Peyer's patch (tissue), 4 donors: ENCODE measurements at regions not wholly inside any gene's neighbourhood (a gene's known extent, or its start where the extent isn't known, plus 50 kb on each side); places are given as distances from the start of the nearest gene placed in this dataset.

Experiments
- DNase-seq, 3 donors: peaks; one replicate each; pipeline ENCODE4 v3.0.0-alpha.2; 2017 to 2019
- H3K27ac ChIP-seq, 4 donors: fragments of 200-600 bp; sonication (generic); one replicate each; pipeline ENCODE4 v1.5.1; 2016 to 2019
- H3K27me3 ChIP-seq, 2 donors: fragments of 200-600 bp; sonication (generic); one replicate each; pipeline ENCODE4 v1.5.1; 2019
- H3K36me3 ChIP-seq, 3 donors: fragments of 200-600 bp; sonication (generic); one replicate each; pipeline ENCODE4 v1.5.1; 2016 to 2019
- H3K4me1 ChIP-seq, 4 donors: fragments of 200-600 bp; sonication (generic); one replicate each; pipeline ENCODE4 v1.5.1; 2016 to 2019
- H3K4me3 ChIP-seq, 4 donors: fragments of 200-600 bp; sonication (generic); 1 replicate in 3 of 4; 2 replicates in 1 of 4; pipeline ENCODE4 v1.5.1; 2016 to 2019; ENCODE audit warnings: mild to moderate bottlenecking in 1 of 4
- H3K9me3 ChIP-seq, 4 donors: fragments of 200-600 bp; sonication (generic); one replicate each; pipeline ENCODE4 v1.5.1; 2016 to 2019; ENCODE audit warnings: mild to moderate bottlenecking in 1 of 4
- POLR2A ChIP-seq, 2 donors: fragments of 450-650 bp; IDR thresholded peaks; one replicate each; pipeline ENCODE4 v1.5.1; 2017; ENCODE audit warnings: antibody characterized with exemption in 2 of 2, mild to moderate bottlenecking in 2 of 2, moderate library complexity in 2 of 2
- TF ChIP-seq, protein P1 (sequence below), 6 experiments: fragments of 450-650 bp in 4 of 6; fragments of 200-600 bp in 2 of 6; sonication (generic) in 1 of 6; IDR thresholded peaks; one replicate each; pipeline ENCODE4 v1.5.1; 2017 to 2019; ENCODE audit warnings: antibody characterized with exemption in 6 of 6, mild to moderate bottlenecking in 3 of 6, moderate library complexity in 1 of 6

DNA sequence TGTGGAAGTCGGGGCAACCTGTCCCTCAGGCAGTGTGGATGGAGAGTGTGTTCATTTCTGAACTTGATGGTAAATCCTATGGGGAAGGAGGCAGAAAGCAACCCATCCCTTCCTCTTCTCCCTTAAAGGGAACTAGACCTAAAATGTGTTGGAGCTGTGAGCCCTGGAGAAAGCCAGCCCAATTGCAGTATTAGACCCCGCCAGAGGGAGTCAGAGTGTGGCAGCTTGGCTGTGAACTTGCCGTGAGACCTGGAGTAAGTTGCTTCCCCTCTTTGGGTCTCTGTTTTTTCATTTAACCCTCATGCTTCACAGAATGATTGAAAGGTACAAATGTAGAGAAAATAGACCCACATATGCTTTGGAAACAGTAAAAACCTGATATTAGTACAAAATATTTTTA, 108.7 kb upstream of the PAK3 start:
- Histone ChIP-seq H3K27ac (no peak overlapping the region), H3K36me3 (no peaks in the 10 kb centered on the region), H3K4me1 (no peaks in the 10 kb centered on the region), H3K27me3 (no peaks in the 10 kb centered on the region), H3K4me3 (no peak overlapping the region), H3K9me3 (no peaks in the 10 kb centered on the region)
- TF ChIP-seq, protein P1, sequence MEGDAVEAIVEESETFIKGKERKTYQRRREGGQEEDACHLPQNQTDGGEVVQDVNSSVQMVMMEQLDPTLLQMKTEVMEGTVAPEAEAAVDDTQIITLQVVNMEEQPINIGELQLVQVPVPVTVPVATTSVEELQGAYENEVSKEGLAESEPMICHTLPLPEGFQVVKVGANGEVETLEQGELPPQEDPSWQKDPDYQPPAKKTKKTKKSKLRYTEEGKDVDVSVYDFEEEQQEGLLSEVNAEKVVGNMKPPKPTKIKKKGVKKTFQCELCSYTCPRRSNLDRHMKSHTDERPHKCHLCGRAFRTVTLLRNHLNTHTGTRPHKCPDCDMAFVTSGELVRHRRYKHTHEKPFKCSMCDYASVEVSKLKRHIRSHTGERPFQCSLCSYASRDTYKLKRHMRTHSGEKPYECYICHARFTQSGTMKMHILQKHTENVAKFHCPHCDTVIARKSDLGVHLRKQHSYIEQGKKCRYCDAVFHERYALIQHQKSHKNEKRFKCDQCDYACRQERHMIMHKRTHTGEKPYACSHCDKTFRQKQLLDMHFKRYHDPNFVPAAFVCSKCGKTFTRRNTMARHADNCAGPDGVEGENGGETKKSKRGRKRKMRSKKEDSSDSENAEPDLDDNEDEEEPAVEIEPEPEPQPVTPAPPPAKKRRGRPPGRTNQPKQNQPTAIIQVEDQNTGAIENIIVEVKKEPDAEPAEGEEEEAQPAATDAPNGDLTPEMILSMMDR (IDR thresholded peaks at IDR 0.05): no peak
- TF ChIP-seq POLR2A (IDR thresholded peaks at IDR 0.05): no peak
- DNase-seq: no peak

DNA sequence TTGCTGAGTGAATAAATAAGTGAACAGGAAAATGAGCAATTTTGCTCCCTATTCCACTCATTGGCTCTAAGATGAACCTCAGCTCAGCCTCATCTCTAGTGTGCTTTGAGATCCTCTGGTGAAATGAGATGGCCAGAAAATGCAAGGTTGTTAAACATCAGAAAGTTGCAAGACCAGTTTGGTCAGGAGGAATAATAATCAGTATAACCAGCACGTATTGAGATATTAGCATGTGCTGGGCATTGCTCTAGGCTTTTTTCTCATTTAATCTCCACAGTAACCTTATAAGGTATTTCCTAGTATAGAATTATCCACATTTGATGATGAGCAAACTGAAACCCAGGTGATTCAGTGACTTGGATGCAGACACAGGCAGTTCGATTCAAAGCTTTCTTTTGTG, 110.5 kb upstream of the PAK3 start:
- no peaks in the 10 kb centered on the region for H3K4me1 ChIP-seq
- no peaks in the 10 kb centered on the region for H3K9me3 ChIP-seq
- H3K36me3 ChIP-seq: no peaks in the 10 kb centered on the region
- no peak for TF ChIP-seq POLR2A (IDR thresholded peaks at IDR 0.05)
- TF ChIP-seq, protein P1 (IDR thresholded peaks at IDR 0.05): no peak
- no peaks in the 10 kb centered on the region for H3K27me3 ChIP-seq
- H3K27ac ChIP-seq: no peak overlapping the region
- H3K4me3 ChIP-seq: no peak overlapping the region
- DNase-seq: no peak

- Histone ChIP-seq H3K4me1 (no peaks in the 10 kb centered on the region), H3K9me3 (no peaks in the 10 kb centered on the region), H3K27ac (no peak overlapping the region), H3K27me3 (no peaks in the 10 kb centered on the region), H3K36me3 (no peaks in the 10 kb centered on the region), H3K4me3 (no peak overlapping the region)
- DNase-seq: no peak
- no peak for TF ChIP-seq POLR2A (IDR thresholded peaks at IDR 0.05)
- TF ChIP-seq, protein P1 (IDR thresholded peaks at IDR 0.05): no peak
These were observed 113.0 kb upstream of the PAK3 start for GRCh38 chrX:110983024-110983423.

GRCh38 chrX:110966839-110967238, 129.2 kb upstream of the PAK3 start:
- DNase-seq: no peak
- Histone ChIP-seq H3K9me3 (no peaks in the 10 kb centered on the region), H3K4me3 (no peak overlapping the region), H3K27ac (no peak overlapping the region), H3K27me3 (no peaks in the 10 kb centered on the region), H3K36me3 (no peaks in the 10 kb centered on the region), H3K4me1 (no peaks in the 10 kb centered on the region)
- TF ChIP-seq, protein P1 (IDR thresholded peaks at IDR 0.05): no peak
- TF ChIP-seq POLR2A (IDR thresholded peaks at IDR 0.05): no peak

DNA sequence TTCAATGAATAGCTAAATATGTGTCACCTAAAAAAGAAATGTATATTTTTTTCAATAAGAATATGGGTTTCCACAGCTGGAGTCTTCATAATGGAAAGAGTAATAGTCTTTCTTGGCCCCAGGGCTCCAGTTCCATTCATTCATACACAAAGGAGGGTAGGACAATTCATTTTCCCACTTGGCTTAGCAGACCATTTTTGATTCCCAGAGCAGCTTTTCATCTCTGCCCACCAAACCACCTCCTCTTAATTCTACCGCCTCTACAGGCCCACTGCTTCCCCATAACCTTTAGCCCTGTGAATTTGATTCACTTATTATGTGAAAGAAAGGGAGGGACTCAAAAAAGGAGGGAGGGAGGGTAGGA, 129.9 kb upstream of the PAK3 start:
- H3K36me3 ChIP-seq: no peaks in the 10 kb centered on the region
- no peak for DNase-seq
- H3K27ac ChIP-seq: no peak overlapping the region
- TF ChIP-seq, protein P1 (IDR thresholded peaks at IDR 0.05): no peak
- no peak for TF ChIP-seq POLR2A (IDR thresholded peaks at IDR 0.05)
- no peak overlapping the region for H3K4me3 ChIP-seq
- no peaks in the 10 kb centered on the region for H3K9me3 ChIP-seq
- no peaks in the 10 kb centered on the region for H3K27me3 ChIP-seq
- no peaks in the 10 kb centered on the region for H3K4me1 ChIP-seq

DNA sequence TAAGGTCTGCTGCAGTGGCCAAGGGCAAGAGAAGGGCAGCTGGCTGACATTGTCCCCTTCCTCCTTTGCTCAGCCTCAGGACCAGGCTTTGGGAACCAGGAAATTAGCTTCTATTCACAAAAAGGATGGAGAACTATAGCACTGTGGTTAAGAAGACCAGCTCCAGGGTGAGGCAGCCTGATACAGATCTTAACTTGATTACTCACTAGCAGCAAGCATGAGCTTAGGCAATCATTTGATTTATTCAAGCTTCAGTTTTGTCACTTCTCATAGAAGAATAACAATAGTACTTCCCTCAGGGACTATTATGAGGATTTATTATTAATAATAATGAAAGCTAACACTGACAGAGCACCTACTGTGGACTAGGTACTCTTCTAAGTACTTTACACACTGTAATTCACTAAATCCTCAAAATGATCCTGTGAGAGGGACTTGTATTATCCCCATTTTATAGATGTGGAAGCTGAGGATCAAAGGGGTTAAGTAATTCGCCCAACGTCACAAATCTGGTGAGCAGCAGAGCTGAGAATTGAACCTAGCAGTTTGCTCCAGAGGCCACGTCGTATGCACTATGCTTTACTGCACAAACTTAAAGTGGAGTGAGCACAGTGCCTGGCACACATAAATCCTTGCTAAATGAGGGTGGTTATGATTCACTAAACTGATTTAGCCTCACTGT, 130.4 kb upstream of the PAK3 start:
- Histone ChIP-seq H3K36me3 (no peaks in the 10 kb centered on the region), H3K9me3 (no peaks in the 10 kb centered on the region), H3K4me1 (no peaks in the 10 kb centered on the region), H3K27me3 (no peaks in the 10 kb centered on the region), H3K27ac (no peak overlapping the region), H3K4me3 (no peak overlapping the region)
- TF ChIP-seq, protein P1 (IDR thresholded peaks at IDR 0.05): no peak
- TF ChIP-seq POLR2A (IDR thresholded peaks at IDR 0.05): no peak
- no peak for DNase-seq
